IMR-90 (cell line): ENCODE measurements at regions not wholly inside any gene's neighbourhood (a gene's known extent, or its start where the extent isn't known, plus 50 kb on each side); places are given as distances from the start of the nearest gene placed in this dataset.

Experiments used
- ATAC-seq: fragments of 200-7000 bp; cut with Tn5 transposase; 2 replicates; pipeline ENCODE4 v1.9.1; 2020; ENCODE audit warnings: low read depth, mild to moderate bottlenecking, moderate library complexity
- BruUV-seq: library from RNA; stranded (reverse); fragments of 400-500 nt; replicated peaks from 2 replicates; lab custom pipeline; 2021; lab: Mats Ljungman, UMichigan
- CTCF ChIA-PET: fragments of 300-600 bp; formaldehyde crosslinking; extraction: SDS; loops from one replicate; lab custom pipeline; 2021; ENCODE audit warnings: antibody characterized with exemption; lab: Yijun Ruan, JAX
- POLR2A ChIA-PET: fragments of 300-600 bp; sonication (Branson Sonifier 250); formaldehyde crosslinking; loops from one replicate; lab custom pipeline; 2022; ENCODE audit warnings: antibody characterized with exemption; ENCODE audit not compliant: unreplicated experiment; lab: Charles Lee
- DNase-seq: peaks from one replicate; pipeline ENCODE4 v3.0.0; 2013
- H2AFZ ChIP-seq: replicated peaks from 2 replicates; pipeline ENCODE3; 2013; ENCODE audit warnings: low read length, mild to moderate bottlenecking; ENCODE audit not compliant: poor library complexity
- H2AK5ac ChIP-seq: 2 replicates; pipeline ENCODE4 v1.6.1; 2013; ENCODE audit warnings: low read depth, low read length, inconsistent platforms
- H2AK9ac ChIP-seq: replicated peaks from 2 replicates; pipeline ENCODE3; 2013; ENCODE audit warnings: mild to moderate bottlenecking, low read depth, low read length, moderate library complexity; ENCODE audit not compliant: poor library complexity
- H2BK120ac ChIP-seq: 2 replicates; pipeline ENCODE4 v1.6.1; 2013; ENCODE audit warnings: low read depth, low read length, inconsistent platforms
- H2BK15ac ChIP-seq: 3 replicates; pipeline ENCODE4 v1.6.1; 2013; ENCODE audit warnings: low read depth, low read length, inconsistent platforms
- H2BK20ac ChIP-seq: 2 replicates; pipeline ENCODE4 v1.6.1; 2013; ENCODE audit warnings: low read depth, mild to moderate bottlenecking, inconsistent platforms, low read length, moderate library complexity
- H2BK5ac ChIP-seq: 2 replicates; pipeline ENCODE4 v1.6.1; 2013; ENCODE audit warnings: mild to moderate bottlenecking, low read depth, low read length, inconsistent platforms; ENCODE audit not compliant: poor library complexity, severe bottlenecking
- H3K14ac ChIP-seq: replicated peaks from 2 replicates; pipeline ENCODE4 v1.6.1; 2013; ENCODE audit warnings: low read depth, low read length, inconsistent platforms
- H3K18ac ChIP-seq: 2 replicates; pipeline ENCODE4 v1.6.1; 2013; ENCODE audit warnings: low read depth, low read length, control low read depth
- H3K23ac ChIP-seq: 2 replicates; pipeline ENCODE4 v1.6.1; 2013; ENCODE audit warnings: low read depth, low read length, inconsistent platforms
- H3K27ac ChIP-seq: 2 replicates; pipeline ENCODE4 v1.5.1; 2013; ENCODE audit warnings: mild to moderate bottlenecking, control low read depth, low read length; ENCODE audit not compliant: insufficient read depth
- H3K27me3 ChIP-seq: 2 replicates; pipeline ENCODE4 v1.6.1; 2013; ENCODE audit warnings: low read length; ENCODE audit not compliant: control insufficient read depth, insufficient read depth
- H3K36me3 ChIP-seq: 2 replicates; pipeline ENCODE4 v1.6.1; 2013; ENCODE audit warnings: low read length, mixed read lengths; ENCODE audit not compliant: control insufficient read depth, insufficient read depth
- H3K4ac ChIP-seq: 2 replicates; pipeline ENCODE4 v1.6.1; 2013; ENCODE audit warnings: low read depth, low read length, inconsistent platforms
- H3K4me1 ChIP-seq: 2 replicates; pipeline ENCODE4 v1.6.1; 2013; ENCODE audit warnings: low read length, mixed read lengths; ENCODE audit not compliant: control insufficient read depth, insufficient read depth
- H3K4me2 ChIP-seq: 2 replicates; pipeline ENCODE4 v1.6.1; 2013; ENCODE audit warnings: low read depth, mild to moderate bottlenecking, control low read depth, low read length, moderate library complexity
- H3K4me3 ChIP-seq: 2 replicates; pipeline ENCODE4 v1.5.1; 2013; ENCODE audit warnings: low read depth, mild to moderate bottlenecking, control low read depth, low read length, moderate library complexity; ENCODE audit not compliant: insufficient read depth
- H3K56ac ChIP-seq: 2 replicates; pipeline ENCODE4 v1.6.1; 2013; ENCODE audit warnings: low read length, inconsistent platforms; ENCODE audit not compliant: insufficient read depth; ENCODE audit errors: extremely low read depth
- H3K79me1 ChIP-seq, 2 experiments: 2 replicates each; pipeline ENCODE4 v1.6.1; 2013; ENCODE audit warnings: low read length in 2 of 2, inconsistent platforms in 1 of 2, low read depth in 1 of 2
- H3K9ac ChIP-seq: 2 replicates; pipeline ENCODE4 v1.6.1; 2013; ENCODE audit warnings: low read depth, low read length, control low read depth
- H3K9me1 ChIP-seq: 2 replicates; pipeline ENCODE4 v1.6.1; 2013; ENCODE audit warnings: low read length, inconsistent platforms; ENCODE audit not compliant: insufficient read depth
- H3K9me3 ChIP-seq: 2 replicates; pipeline ENCODE4 v1.6.1; 2013; ENCODE audit warnings: low read length; ENCODE audit not compliant: control insufficient read depth, insufficient read depth
- H4K20me1 ChIP-seq: 2 replicates; pipeline ENCODE4 v1.6.1; 2013; ENCODE audit warnings: low read length, inconsistent platforms; ENCODE audit not compliant: insufficient read depth
- H4K5ac ChIP-seq: 2 replicates; pipeline ENCODE4 v1.6.1; 2013; ENCODE audit warnings: mild to moderate bottlenecking, low read depth, low read length, control low read depth
- H4K8ac ChIP-seq, 2 experiments: 2 replicates each; pipeline ENCODE4 v1.6.1; 2013; ENCODE audit warnings: low read depth in 2 of 2, low read length in 2 of 2, control low read depth in 1 of 2, inconsistent platforms in 1 of 2
- H4K91ac ChIP-seq: 2 replicates; pipeline ENCODE4 v1.6.1; 2013; ENCODE audit warnings: low read depth, low read length, inconsistent platforms; ENCODE audit not compliant: insufficient read depth
- CTCF ChIP-seq: conservative IDR thresholded peaks from 2 replicates; pipeline ENCODE4 v1.5.1; 2012; ENCODE audit warnings: mild to moderate bottlenecking, low read depth, low read length, improper control_type of control experiment
- ELK1 ChIP-seq: fragments of 150-350 bp; IDR thresholded peaks from 2 replicates; pipeline ENCODE4 v1.6.1; 2016; ENCODE audit warnings: low read depth, mild to moderate bottlenecking, low read length, moderate library complexity, borderline replicate concordance
- MXI1 ChIP-seq: IDR thresholded peaks from 2 replicates; pipeline ENCODE4 v1.6.1; 2012; ENCODE audit warnings: low read depth, mild to moderate bottlenecking, low read length, moderate library complexity, borderline replicate concordance
- RAD21 ChIP-seq: IDR thresholded peaks from 2 replicates; pipeline ENCODE4 v1.6.1; 2012; ENCODE audit warnings: low read length, improper control_type of control experiment
- SMC3 ChIP-seq: fragments of 150-350 bp; IDR thresholded peaks from 2 replicates; pipeline ENCODE4 v1.6.1; 2016; ENCODE audit warnings: low read depth, mild to moderate bottlenecking, antibody characterized with exemption, low read length, moderate library complexity
- USF2 ChIP-seq: fragments of 150-350 bp; IDR thresholded peaks from 2 replicates; pipeline ENCODE4 v1.6.1; 2017; ENCODE audit warnings: mild to moderate bottlenecking, antibody characterized with exemption, low read length, low read depth
- WGBS, 2 experiments: methylation state at CpG; one replicate each; pipeline versions ENCODE4 v1.1.5 to v1.1.7; 2013; ENCODE audit warnings: missing lambda C conversion rate in 2 of 2; ENCODE audit not compliant: insufficient read length in 1 of 2; ENCODE audit errors: extremely low coverage in 2 of 2; 5-methylcytosine and 5-hydroxymethylcytosine counted together
- dilution Hi-C: fragments of 300-500 bp; cut with HindIII; formaldehyde crosslinking; loops from one replicate; pipeline ENCODE4 v1.14.3; 2018; ENCODE audit warnings: low sequenced_read_pairs; ENCODE audit not compliant: unreplicated experiment
- in situ Hi-C: fragments of 300-500 bp; cut with MboI; formaldehyde crosslinking; loops from 3 replicates; pipeline ENCODE4 v1.14.3; 2019; ENCODE audit warnings: low sequenced_read_pairs, inconsistent platforms, mixed read lengths
- intact Hi-C: fragments of 100-400 bp; cut with micrococcal nuclease; formaldehyde crosslinking; loops from 2 replicates; pipeline ENCODE4 v1.10.0; 2022

- H2BK120ac ChIP-seq = no peak overlapping the region
- H2AK9ac ChIP-seq = no peak overlapping the region
- no peaks in the 10 kb centered on the region for H4K20me1 ChIP-seq
- no peaks in the 10 kb centered on the region for H3K79me1 ChIP-seq
- no peak overlapping the region for H3K4me3 ChIP-seq
- no peak overlapping the region for H3K18ac ChIP-seq
- ATAC-seq (no peak; the same call in 1 of the 2 replicates), DNase-seq (no peak)
- H3K27me3 ChIP-seq = peaks cover 4% of the 10 kb centered on the region; the same call in 1 of the 2 replicates
- no peak overlapping the region for H2BK15ac ChIP-seq
- H2AFZ ChIP-seq = no peak overlapping the region
- H3K27ac ChIP-seq = no peak overlapping the region
- no peak overlapping the region for H3K56ac ChIP-seq
- no peak overlapping the region for H3K23ac ChIP-seq
- dilution Hi-C loops (no loop called here), in situ Hi-C loops (loop anchor here (5.0 to 25.0 kb wide), 2 partner anchors 236 to 501 kb away; no protein-coding TSS in a partner anchor), intact Hi-C loops (loop anchor here (1.0 to 5.0 kb wide), 3 partner anchors 214 to 506 kb away; no protein-coding TSS in a partner anchor)
- H3K9ac ChIP-seq = no peak overlapping the region
- no peaks in the 10 kb centered on the region for H3K36me3 ChIP-seq
- no CpG with 5 or more reads among the region's 1 CpG for WGBS, 2 experiments
- no peak overlapping the region for H4K5ac ChIP-seq
- H2AK5ac ChIP-seq = no peak overlapping the region
- no peaks in the 10 kb centered on the region for H3K9me1 ChIP-seq
- H3K9me3 ChIP-seq = no peaks in the 10 kb centered on the region
- no peak overlapping the region for H4K91ac ChIP-seq
- no peak overlapping the region for H3K14ac ChIP-seq
- no peak overlapping the region for H3K4me2 ChIP-seq
- H3K4me1 ChIP-seq = no peaks in the 10 kb centered on the region
- ChIA-PET POLR2A (no interaction called here), CTCF (interaction anchor here (0.6 to 3.4 kb wide), 3 partner anchors 12 to 235 kb away, joined by 3 to 24 read pairs (median 3); no protein-coding TSS in a partner anchor)
- H4K8ac ChIP-seq = no peak overlapping the region
- BruUV-seq = no TSS peak
- no peak overlapping the region for H2BK5ac ChIP-seq
- no peak overlapping the region for H2BK20ac ChIP-seq
- TF ChIP-seq ELK1 (no peak), RAD21 (0 out of 2 replicates have a peak, but pooled peaks have one; percentile 22), MXI1 (no peak), SMC3 (peak; percentile 39), CTCF (peak; percentile 51), USF2 (no peak)
- no peak overlapping the region for H3K4ac ChIP-seq
Measured at GRCh38 chrX:109911046-109911445, 91.9 kb upstream of the TMEM164 start.
